ENCODE measurements at regions not wholly inside any gene's neighbourhood (a gene's known extent, or its start where the extent isn't known, plus 50 kb on each side); places are given as distances from the start of the nearest gene placed in this dataset.

- Mint-ChIP-seq H3K4me3 (no peak overlapping the region), H3K27me3 (no peaks in the 10 kb centered on the region), H3K9me3 (no peaks in the 10 kb centered on the region), H3K27ac (no peak overlapping the region), H3K4me1 (ENCODE audit: low read depth) (no peaks in the 10 kb centered on the region), H3K36me3 (ENCODE audit: low read depth) (no peaks in the 10 kb centered on the region)
- POLR2A ChIA-PET: no interaction called here
- CTCF ChIA-PET: no interaction called here
- intact Hi-C loops (cut with micrococcal nuclease): no loop called here
- no peak for ATAC-seq
- TF ChIP-seq, protein P1, sequence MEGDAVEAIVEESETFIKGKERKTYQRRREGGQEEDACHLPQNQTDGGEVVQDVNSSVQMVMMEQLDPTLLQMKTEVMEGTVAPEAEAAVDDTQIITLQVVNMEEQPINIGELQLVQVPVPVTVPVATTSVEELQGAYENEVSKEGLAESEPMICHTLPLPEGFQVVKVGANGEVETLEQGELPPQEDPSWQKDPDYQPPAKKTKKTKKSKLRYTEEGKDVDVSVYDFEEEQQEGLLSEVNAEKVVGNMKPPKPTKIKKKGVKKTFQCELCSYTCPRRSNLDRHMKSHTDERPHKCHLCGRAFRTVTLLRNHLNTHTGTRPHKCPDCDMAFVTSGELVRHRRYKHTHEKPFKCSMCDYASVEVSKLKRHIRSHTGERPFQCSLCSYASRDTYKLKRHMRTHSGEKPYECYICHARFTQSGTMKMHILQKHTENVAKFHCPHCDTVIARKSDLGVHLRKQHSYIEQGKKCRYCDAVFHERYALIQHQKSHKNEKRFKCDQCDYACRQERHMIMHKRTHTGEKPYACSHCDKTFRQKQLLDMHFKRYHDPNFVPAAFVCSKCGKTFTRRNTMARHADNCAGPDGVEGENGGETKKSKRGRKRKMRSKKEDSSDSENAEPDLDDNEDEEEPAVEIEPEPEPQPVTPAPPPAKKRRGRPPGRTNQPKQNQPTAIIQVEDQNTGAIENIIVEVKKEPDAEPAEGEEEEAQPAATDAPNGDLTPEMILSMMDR (IDR thresholded peaks at IDR 0.05): no peak
- DNase-seq: no peak
Measured at GRCh38 chrX:25561190-25561589, 545.4 kb upstream of the ARX start.

DNA sequence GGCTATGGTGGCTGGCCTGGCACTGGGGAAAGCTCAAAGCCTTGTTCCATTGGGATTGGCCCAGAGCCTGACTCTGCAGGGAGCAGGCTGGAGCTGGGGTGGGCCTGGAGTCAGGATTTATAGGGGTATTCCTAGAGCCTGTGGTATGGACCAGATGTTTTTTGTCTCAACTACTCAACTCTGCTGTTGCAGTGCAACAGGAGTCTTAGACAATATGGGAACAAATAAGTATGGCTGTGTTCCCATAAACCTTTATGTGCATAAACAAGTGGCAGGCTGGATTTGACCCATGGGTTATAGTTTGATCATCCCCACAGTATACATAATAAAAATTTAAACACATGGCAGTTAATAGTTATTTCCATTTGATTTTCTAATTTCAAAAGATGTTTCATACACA, 557.9 kb upstream of the ARX start:
- no peak for ATAC-seq
- ChIA-PET CTCF (no interaction called here), POLR2A (no interaction called here)
- intact Hi-C loops (cut with micrococcal nuclease): no loop called here
- no peak overlapping the region for H3K27ac Mint-ChIP-seq
- no peak for DNase-seq
- no peak overlapping the region for H3K4me3 Mint-ChIP-seq
- TF ChIP-seq, protein P1 (IDR thresholded peaks at IDR 0.05): no peak
- H3K36me3 Mint-ChIP-seq (ENCODE audit: low read depth): no peaks in the 10 kb centered on the region
- no peaks in the 10 kb centered on the region for H3K4me1 Mint-ChIP-seq (ENCODE audit: low read depth)
- peaks cover 1% of the 10 kb centered on the region for H3K9me3 Mint-ChIP-seq
- H3K27me3 Mint-ChIP-seq: no peaks in the 10 kb centered on the region

DNA sequence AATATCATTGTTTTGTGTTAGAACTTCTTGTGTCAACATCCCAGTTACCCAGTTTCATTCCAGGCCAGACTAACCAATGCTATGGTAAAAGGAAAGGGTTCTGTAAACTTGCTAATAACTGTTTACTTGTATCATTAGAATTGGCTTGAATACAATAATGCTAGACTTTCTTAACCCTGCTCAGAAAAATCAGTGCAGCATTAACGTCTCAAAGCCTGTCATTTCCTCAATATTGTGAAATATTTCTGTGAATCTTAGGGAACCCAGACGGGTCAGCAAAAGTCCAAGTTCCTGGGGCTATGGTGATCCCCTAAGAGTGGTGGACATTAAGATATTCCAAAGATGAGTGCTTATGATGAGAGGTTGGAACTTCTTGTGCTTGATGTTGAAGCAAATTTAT, 541.2 kb upstream of the MAGEB18 start:
- Mint-ChIP-seq H3K27me3 (no peaks in the 10 kb centered on the region), H3K4me3 (no peak overlapping the region), H3K4me1 (ENCODE audit: low read depth) (no peaks in the 10 kb centered on the region), H3K36me3 (ENCODE audit: low read depth) (no peaks in the 10 kb centered on the region), H3K9me3 (no peaks in the 10 kb centered on the region), H3K27ac (no peak overlapping the region)
- intact Hi-C loops (cut with micrococcal nuclease): no loop called here
- no peak for ATAC-seq
- POLR2A ChIA-PET: no interaction called here
- TF ChIP-seq, protein P1 (IDR thresholded peaks at IDR 0.05): no peak
- no peak for DNase-seq
- CTCF ChIA-PET: no interaction called here

- no peak overlapping the region for H3K27ac Mint-ChIP-seq
- no peaks in the 10 kb centered on the region for H3K27me3 Mint-ChIP-seq
- no peaks in the 10 kb centered on the region for H3K4me1 Mint-ChIP-seq (ENCODE audit: low read depth)
- intact Hi-C loops (cut with micrococcal nuclease): no loop called here
- no peaks in the 10 kb centered on the region for H3K36me3 Mint-ChIP-seq (ENCODE audit: low read depth)
- CTCF ChIA-PET: no interaction called here
- no peak for ATAC-seq
- no peak for DNase-seq
- TF ChIP-seq, protein P1 (IDR thresholded peaks at IDR 0.05): no peak
- no peaks in the 10 kb centered on the region for H3K9me3 Mint-ChIP-seq
- POLR2A ChIA-PET: no interaction called here
- H3K4me3 Mint-ChIP-seq: no peak overlapping the region
Measured at GRCh38 chrX:25597551-25597950, 540.6 kb upstream of the MAGEB18 start.

GRCh38 chrX:25599061-25599460, 539.1 kb upstream of the MAGEB18 start:
- Mint-ChIP-seq H3K27ac (no peak overlapping the region), H3K4me1 (ENCODE audit: low read depth) (no peaks in the 10 kb centered on the region), H3K27me3 (no peaks in the 10 kb centered on the region), H3K36me3 (ENCODE audit: low read depth) (no peaks in the 10 kb centered on the region), H3K4me3 (no peak overlapping the region), H3K9me3 (no peaks in the 10 kb centered on the region)
- ATAC-seq: no peak
- intact Hi-C loops (cut with micrococcal nuclease): no loop called here
- CTCF ChIA-PET: no interaction called here
- TF ChIP-seq, protein P1 (IDR thresholded peaks at IDR 0.05): no peak
- no peak for DNase-seq
- POLR2A ChIA-PET: no interaction called here
